Breast epithelium (tissue), 3 donors: ENCODE measurements at regions not wholly inside any gene's neighbourhood (a gene's known extent, or its start where the extent isn't known, plus 50 kb on each side); places are given as distances from the start of the nearest gene placed in this dataset.

Source experiments
- POLR2A ChIP-seq: fragments of 450-650 bp; IDR thresholded peaks from one replicate; pipeline ENCODE4 v1.6.1; 2016; ENCODE audit warnings: antibody characterized with exemption, mild to moderate bottlenecking, moderate library complexity
- POLR2AphosphoS5 ChIP-seq, 3 donors: sonication (generic); formaldehyde crosslinking; IDR thresholded peaks; one replicate each; pipeline ENCODE4 v1.6.1; 2017; ENCODE audit warnings: antibody characterized with exemption in 3 of 3
- TF ChIP-seq, protein P1 (sequence below), 3 donors: fragments of 450-650 bp; IDR thresholded peaks; one replicate each; pipeline ENCODE4 v1.5.1; 2016 to 2017; ENCODE audit warnings: antibody characterized with exemption in 3 of 3, mild to moderate bottlenecking in 3 of 3, moderate library complexity in 3 of 3

DNA sequence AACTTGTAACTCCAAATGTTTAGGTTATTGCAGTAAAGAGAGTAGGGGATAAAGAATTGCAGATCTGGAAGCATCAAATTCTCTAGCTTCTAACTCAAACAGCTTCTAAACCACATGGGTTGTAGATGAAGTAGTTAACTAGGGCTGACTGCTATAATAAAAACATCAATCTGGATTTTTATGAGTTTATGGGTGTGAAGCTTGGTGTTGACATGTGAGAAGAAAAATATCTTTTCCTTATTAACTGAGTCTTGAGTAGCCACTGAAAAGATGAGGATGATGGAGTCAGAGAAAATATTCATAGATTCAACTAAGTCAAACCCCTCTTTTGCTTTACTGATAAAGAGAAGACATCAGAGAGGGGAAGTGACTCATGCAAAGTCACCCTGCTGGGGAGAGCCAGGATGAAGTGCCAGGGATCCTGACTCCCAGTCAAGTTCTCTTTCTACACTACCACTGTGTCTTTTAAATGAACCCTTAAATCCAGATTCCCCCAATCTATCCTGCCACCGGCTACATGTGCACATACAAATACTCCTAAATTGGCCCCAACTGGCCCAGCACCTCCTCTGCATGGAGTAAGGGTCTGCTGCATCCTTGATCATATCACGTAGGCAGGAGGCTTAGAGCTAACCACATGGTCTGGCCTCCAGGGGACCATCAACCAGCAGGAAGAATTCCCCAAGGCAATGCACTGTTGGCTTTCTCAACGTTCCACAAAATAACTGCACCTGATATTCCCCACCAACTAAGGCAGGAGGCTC, 264.0 kb upstream of the CCL2 start:
- TF ChIP-seq, protein P1, sequence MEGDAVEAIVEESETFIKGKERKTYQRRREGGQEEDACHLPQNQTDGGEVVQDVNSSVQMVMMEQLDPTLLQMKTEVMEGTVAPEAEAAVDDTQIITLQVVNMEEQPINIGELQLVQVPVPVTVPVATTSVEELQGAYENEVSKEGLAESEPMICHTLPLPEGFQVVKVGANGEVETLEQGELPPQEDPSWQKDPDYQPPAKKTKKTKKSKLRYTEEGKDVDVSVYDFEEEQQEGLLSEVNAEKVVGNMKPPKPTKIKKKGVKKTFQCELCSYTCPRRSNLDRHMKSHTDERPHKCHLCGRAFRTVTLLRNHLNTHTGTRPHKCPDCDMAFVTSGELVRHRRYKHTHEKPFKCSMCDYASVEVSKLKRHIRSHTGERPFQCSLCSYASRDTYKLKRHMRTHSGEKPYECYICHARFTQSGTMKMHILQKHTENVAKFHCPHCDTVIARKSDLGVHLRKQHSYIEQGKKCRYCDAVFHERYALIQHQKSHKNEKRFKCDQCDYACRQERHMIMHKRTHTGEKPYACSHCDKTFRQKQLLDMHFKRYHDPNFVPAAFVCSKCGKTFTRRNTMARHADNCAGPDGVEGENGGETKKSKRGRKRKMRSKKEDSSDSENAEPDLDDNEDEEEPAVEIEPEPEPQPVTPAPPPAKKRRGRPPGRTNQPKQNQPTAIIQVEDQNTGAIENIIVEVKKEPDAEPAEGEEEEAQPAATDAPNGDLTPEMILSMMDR (IDR thresholded peaks at IDR 0.05) = no peak
- no peak for TF ChIP-seq POLR2A
- no peak for TF ChIP-seq POLR2AphosphoS5 (IDR thresholded peaks at IDR 0.05)
